Uterus (tissue), 3 donors: ENCODE measurements at regions not wholly inside any gene's neighbourhood (a gene's known extent, or its start where the extent isn't known, plus 50 kb on each side); places are given as distances from the start of the nearest gene placed in this dataset.
"Not testable (repeated sequence)": the region's sequence is repeated elsewhere in the genome, so short reads cannot be mapped to it uniquely, and the experiment has no call there.

Source experiments
- DNase-seq, 2 donors: peaks; one replicate each; pipeline ENCODE4 v3.0.0-alpha.2; 2019 to 2020
- H3K27ac ChIP-seq, 2 donors: fragments of 200-600 bp; sonication (generic); 1 replicate in 1 of 2; 2 replicates in 1 of 2; pipeline ENCODE4 v1.5.1; 2016 to 2018
- H3K27me3 ChIP-seq, 2 donors: fragments of 200-600 bp; sonication (generic); one replicate each; pipeline ENCODE4 v1.5.1; 2018 to 2019; ENCODE audit warnings: control low read depth in 1 of 2
- H3K36me3 ChIP-seq, 2 donors: fragments of 200-600 bp; sonication (generic); one replicate each; pipeline ENCODE4 v1.5.1; 2019; ENCODE audit warnings: control low read depth in 1 of 2
- H3K4me1 ChIP-seq, 2 donors: fragments of 200-600 bp; sonication (generic); one replicate each; pipeline ENCODE4 v1.5.1; 2018 to 2019; ENCODE audit warnings: control low read depth in 1 of 2
- H3K4me3 ChIP-seq, 2 donors: fragments of 200-600 bp; sonication (generic); 1 replicate in 1 of 2; 2 replicates in 1 of 2; pipeline ENCODE4 v1.5.1; 2018 to 2019; ENCODE audit warnings: mild to moderate bottlenecking in 1 of 2
- H3K9me3 ChIP-seq, 2 donors: fragments of 200-600 bp; sonication (generic); one replicate each; pipeline ENCODE4 v1.5.1; 2019; ENCODE audit warnings: control low read depth in 1 of 2
- CTCF ChIP-seq, 4 experiments: fragments of 200-600 bp in 2 of 4; fragments of 450-650 bp in 2 of 4; sonication (generic) in 2 of 4; IDR thresholded peaks; one replicate each; pipeline ENCODE4 v1.5.1; 2016 to 2019; ENCODE audit warnings: antibody characterized with exemption in 4 of 4, mild to moderate bottlenecking in 2 of 4, moderate library complexity in 1 of 4
- POLR2A ChIP-seq, 2 donors: fragments of 450-650 bp; IDR thresholded peaks; one replicate each; pipeline ENCODE4 v1.6.1; 2016; ENCODE audit warnings: antibody characterized with exemption in 2 of 2, mild to moderate bottlenecking in 1 of 2, moderate library complexity in 1 of 2
- intact Hi-C: fragments of 100-400 bp; cut with DNase I; formaldehyde crosslinking; loops from one replicate; pipeline ENCODE4 v1.15.1; 2023; ENCODE audit warnings: low total_unique reads
- donor health status: DM: yes; HTN: yes; CAD: no.

GRCh38 chr2:234352270-234352669, 144.6 kb downstream of the ARL4C start:
- no peak for DNase-seq
- Histone ChIP-seq H3K4me3 (no peak overlapping the region), H3K9me3 (no peaks in the 10 kb centered on the region), H3K36me3 (no peaks in the 10 kb centered on the region), H3K4me1 (no peaks in the 10 kb centered on the region), H3K27me3 (no peaks in the 10 kb centered on the region), H3K27ac (no peak overlapping the region)
- intact Hi-C loops: no loop called here
- TF ChIP-seq POLR2A (IDR thresholded peaks at IDR 0.05) (no peak), CTCF (IDR thresholded peaks at IDR 0.05) (no peak)

DNA sequence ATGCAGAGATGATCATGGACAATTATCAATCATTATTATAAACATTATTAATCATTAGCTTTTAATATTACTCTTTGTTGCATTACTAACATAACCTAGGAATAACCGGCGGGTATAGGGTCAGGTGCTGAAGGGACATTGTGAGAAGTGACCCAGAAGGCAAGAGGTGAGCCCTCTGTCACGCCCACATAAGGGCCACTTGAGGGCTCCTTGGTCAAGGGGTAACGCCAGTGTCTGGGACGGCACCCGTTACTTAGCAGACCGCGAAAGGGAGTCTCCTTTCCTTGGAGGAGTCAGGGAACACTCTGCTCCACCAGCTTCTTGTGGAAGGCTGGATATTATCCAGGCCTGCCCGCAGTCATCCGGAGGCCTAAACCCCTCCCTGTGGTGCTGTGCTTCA, 145.0 kb downstream of the ARL4C start:
- H3K27me3 ChIP-seq, intact Hi-C loops, DNase-seq, H3K4me3 ChIP-seq, H3K27ac ChIP-seq, H3K4me1 ChIP-seq, H3K36me3 ChIP-seq, H3K9me3 ChIP-seq: not testable (repeated sequence)

DNA sequence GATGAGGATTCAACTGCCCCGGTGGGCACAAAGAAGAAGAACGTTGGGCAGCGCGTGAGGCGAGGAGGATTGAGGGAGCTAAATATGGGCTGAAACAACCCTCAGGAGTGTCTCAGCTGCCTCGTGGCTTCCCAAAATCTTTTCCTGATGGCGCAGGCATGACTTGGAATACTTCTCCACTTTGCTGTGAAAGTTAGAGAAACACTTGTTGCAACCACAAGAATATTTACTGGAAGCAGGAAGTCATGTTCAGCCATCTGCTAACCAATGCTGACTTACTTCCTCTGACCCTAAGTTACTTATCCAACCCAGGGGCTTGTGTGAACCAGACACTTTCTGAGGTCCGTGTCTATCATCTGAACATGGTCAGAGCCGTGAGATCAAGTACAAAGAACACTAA, 148.8 kb downstream of the ARL4C start:
- TF ChIP-seq POLR2A (IDR thresholded peaks at IDR 0.05) (no peak), CTCF (IDR thresholded peaks at IDR 0.05) (no peak)
- H3K4me3 ChIP-seq: no peak overlapping the region
- no peaks in the 10 kb centered on the region for H3K36me3 ChIP-seq
- no peaks in the 10 kb centered on the region for H3K27me3 ChIP-seq
- no peak overlapping the region for H3K27ac ChIP-seq
- H3K9me3 ChIP-seq: no peaks in the 10 kb centered on the region
- no peaks in the 10 kb centered on the region for H3K4me1 ChIP-seq
- no peak for DNase-seq
- intact Hi-C loops: no loop called here

DNA sequence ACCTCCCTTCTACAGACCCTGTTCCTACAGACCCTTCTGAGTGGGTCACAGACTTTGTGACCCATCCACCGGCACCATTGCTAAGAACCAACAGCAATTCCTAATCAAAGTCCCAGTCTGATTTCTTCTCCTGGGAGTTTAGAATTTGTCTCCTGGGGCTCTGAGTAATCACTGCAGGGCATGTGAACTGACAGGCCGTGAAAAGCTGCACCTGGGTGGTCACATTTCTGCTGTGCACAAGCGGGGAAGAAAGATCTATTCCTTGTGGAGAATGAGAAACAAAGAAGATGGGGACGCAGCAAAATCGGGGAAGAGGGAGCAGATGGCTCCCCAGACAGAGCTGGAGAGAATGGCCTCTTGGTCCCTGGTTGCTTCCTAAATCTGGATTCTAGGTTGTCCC, 151.0 kb downstream of the ARL4C start:
- intact Hi-C loops: no loop called here
- DNase-seq: no peak
- no peak overlapping the region for H3K27ac ChIP-seq
- no peak overlapping the region for H3K4me3 ChIP-seq
- no peaks in the 10 kb centered on the region for H3K4me1 ChIP-seq
- no peak for TF ChIP-seq POLR2A (IDR thresholded peaks at IDR 0.05)
- no peak for TF ChIP-seq CTCF (IDR thresholded peaks at IDR 0.05)
- no peaks in the 10 kb centered on the region for H3K27me3 ChIP-seq
- H3K9me3 ChIP-seq: no peaks in the 10 kb centered on the region
- H3K36me3 ChIP-seq: no peaks in the 10 kb centered on the region

- no peak for DNase-seq
- no peaks in the 10 kb centered on the region for H3K9me3 ChIP-seq
- no peak for TF ChIP-seq POLR2A (IDR thresholded peaks at IDR 0.05)
- TF ChIP-seq CTCF (IDR thresholded peaks at IDR 0.05): no peak
- intact Hi-C loops: no loop called here
- no peaks in the 10 kb centered on the region for H3K36me3 ChIP-seq
- no peak overlapping the region for H3K27ac ChIP-seq
- no peaks in the 10 kb centered on the region for H3K27me3 ChIP-seq
- no peaks in the 10 kb centered on the region for H3K4me1 ChIP-seq
- H3K4me3 ChIP-seq: no peak overlapping the region
Observed at GRCh38 chr2:234344012-234344411, 152.9 kb downstream of the ARL4C start.

DNA sequence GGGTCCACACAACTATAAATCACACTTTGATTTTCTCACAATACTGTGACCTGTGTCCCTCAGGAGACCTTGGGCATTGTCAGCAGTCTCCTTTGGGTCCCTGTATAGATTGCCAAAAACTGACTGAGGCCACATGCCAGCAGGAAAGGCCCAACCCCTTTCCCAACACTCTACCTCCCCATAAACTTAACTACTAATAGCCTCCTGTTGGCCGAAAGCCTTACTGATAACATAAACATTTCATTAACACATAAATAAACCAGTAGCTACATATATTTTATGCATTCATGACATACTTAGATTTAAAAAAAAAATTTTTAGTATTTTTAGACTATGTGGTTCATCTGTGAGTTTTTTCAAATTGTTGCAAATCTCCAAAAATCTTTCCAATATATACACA, 153.5 kb downstream of the ARL4C start:
- Histone ChIP-seq H3K4me3 (no peak overlapping the region), H3K4me1 (no peaks in the 10 kb centered on the region), H3K27ac (no peak overlapping the region), H3K9me3 (no peaks in the 10 kb centered on the region), H3K36me3 (no peaks in the 10 kb centered on the region), H3K27me3 (no peaks in the 10 kb centered on the region)
- DNase-seq: no peak
- no peak for TF ChIP-seq POLR2A (IDR thresholded peaks at IDR 0.05)
- TF ChIP-seq CTCF (IDR thresholded peaks at IDR 0.05): no peak
- intact Hi-C loops: no loop called here
